ENCODE measurements at regions not wholly inside any gene's neighbourhood (a gene's known extent, or its start where the extent isn't known, plus 50 kb on each side); places are given as distances from the start of the nearest gene placed in this dataset.

DNA sequence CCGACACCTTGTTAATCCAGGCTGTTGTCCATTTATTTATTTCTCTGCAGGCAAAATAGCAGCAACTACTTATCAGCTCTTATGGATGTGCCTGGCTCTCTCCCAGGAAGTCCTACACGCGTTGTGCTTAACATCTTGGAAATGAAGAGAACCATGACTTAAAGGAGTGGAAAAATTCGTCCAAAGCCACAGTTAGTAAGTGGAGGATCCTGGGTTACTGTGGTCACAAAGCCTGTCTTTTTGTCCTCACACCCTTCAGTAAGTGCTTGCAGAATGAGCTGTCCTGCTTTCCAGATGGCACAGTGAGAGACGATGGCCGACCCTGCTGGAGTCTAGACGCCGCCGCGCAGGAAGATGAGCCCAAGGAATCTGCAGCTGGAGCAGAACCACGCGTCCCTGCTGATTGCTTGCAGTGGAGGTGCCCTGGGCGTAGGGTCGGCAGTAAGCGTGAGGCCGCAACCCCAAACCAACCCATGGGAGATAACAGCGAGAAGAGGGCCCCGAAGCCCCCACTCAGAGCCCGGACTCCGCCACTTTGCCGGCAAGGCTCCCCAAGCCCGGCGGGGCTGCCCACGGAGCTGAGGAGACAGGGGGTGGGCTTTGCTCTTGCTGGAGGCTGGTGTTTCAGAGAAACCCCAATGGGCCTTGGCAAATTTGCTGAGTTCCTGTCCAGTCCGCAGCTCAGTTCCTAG, 178.6 kb downstream of the CXCL12 start:
- TF ChIP-seq, protein P1, sequence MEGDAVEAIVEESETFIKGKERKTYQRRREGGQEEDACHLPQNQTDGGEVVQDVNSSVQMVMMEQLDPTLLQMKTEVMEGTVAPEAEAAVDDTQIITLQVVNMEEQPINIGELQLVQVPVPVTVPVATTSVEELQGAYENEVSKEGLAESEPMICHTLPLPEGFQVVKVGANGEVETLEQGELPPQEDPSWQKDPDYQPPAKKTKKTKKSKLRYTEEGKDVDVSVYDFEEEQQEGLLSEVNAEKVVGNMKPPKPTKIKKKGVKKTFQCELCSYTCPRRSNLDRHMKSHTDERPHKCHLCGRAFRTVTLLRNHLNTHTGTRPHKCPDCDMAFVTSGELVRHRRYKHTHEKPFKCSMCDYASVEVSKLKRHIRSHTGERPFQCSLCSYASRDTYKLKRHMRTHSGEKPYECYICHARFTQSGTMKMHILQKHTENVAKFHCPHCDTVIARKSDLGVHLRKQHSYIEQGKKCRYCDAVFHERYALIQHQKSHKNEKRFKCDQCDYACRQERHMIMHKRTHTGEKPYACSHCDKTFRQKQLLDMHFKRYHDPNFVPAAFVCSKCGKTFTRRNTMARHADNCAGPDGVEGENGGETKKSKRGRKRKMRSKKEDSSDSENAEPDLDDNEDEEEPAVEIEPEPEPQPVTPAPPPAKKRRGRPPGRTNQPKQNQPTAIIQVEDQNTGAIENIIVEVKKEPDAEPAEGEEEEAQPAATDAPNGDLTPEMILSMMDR (conservative IDR thresholded peaks at IDR 0.05), result no peak
- TF ChIP-seq EZH2 (IDR thresholded peaks at IDR 0.05; ENCODE audit: low read depth), result no peak
- no peaks in the 10 kb centered on the region for H3K79me2 ChIP-seq (ENCODE audit: low read depth)
- BruUV-seq (replicated peaks), result no TSS peak
- no peak overlapping the region for H2AFZ ChIP-seq
- intact Hi-C loops (cut with micrococcal nuclease; ENCODE audit: unreplicated experiment), result no loop called here
- H3K9me3 ChIP-seq (ENCODE audit: insufficient read depth, low read depth), result no peaks in the 10 kb centered on the region
- H3K36me3 ChIP-seq (ENCODE audit: low read depth), result no peaks in the 10 kb centered on the region
- ChIA-PET POLR2A (ENCODE audit: unreplicated experiment) (no interaction called here), CTCF (no interaction called here)
- no peak overlapping the region for H3K4me3 ChIP-seq
- no peak overlapping the region for H3K4me2 ChIP-seq
- no peaks in the 10 kb centered on the region for H3K4me1 ChIP-seq (replicated peaks; ENCODE audit: insufficient read depth)
- H3K27ac ChIP-seq, result no peak overlapping the region
- H3F3A ChIP-seq (ENCODE audit: insufficient read depth, low read depth), result no peaks in the 10 kb centered on the region
- H3K9me2 ChIP-seq (ENCODE audit: insufficient read depth), result no peaks in the 10 kb centered on the region
- no peak for DNase-seq
- peaks cover 37% of the 10 kb centered on the region for H3K27me3 ChIP-seq (ENCODE audit: insufficient read depth, low read depth)
- H4K20me1 ChIP-seq (ENCODE audit: insufficient read depth), result no peaks in the 10 kb centered on the region

DNA sequence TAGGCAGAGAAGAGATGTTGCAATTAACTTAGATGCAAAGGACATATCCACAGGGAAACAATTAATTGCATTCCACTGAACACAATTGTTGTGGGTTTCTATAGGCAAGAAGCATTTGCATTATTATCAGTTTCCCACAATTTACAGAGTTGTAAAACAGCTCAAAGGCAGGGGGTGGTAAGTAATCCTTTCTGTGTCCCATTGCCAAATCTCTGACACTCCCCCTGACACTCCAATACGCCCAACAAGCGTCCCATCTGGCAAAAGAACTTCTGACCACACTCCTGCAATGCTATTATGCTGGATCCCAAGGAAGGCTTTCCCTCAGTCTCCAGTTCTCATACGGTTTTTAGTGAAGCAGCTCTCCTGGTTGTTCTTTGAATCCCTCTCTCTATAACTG, 179.8 kb downstream of the CXCL12 start:
- POLR2A ChIA-PET (ENCODE audit: unreplicated experiment), result no interaction called here
- no peak overlapping the region for H3K27ac ChIP-seq
- no TSS peak for BruUV-seq (replicated peaks)

DNA sequence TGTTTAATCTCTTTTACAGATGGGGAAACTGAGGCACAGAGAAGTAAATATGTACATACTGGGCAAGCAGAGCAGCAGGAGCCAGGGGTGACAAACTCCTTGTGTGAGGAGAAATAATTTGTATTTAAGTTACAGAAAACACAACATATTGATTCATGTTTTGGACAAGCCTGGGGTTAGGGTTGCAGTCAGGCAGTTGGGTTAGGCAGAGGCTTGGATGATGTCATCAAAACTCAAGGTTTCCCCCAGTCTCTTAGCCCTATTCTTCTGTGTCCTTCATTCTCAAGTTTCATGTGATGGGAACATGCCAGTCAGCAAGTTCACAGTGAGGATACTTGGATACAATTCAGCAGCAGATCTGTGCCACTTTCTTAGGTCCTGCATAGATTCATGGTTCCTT, 181.4 kb downstream of the CXCL12 start:
- intact Hi-C loops (cut with micrococcal nuclease; ENCODE audit: unreplicated experiment), result no loop called here
- Histone ChIP-seq H3K9me3 (ENCODE audit: insufficient read depth, low read depth) (no peaks in the 10 kb centered on the region), H3F3A (ENCODE audit: insufficient read depth, low read depth) (no peaks in the 10 kb centered on the region), H3K9me2 (ENCODE audit: insufficient read depth) (no peaks in the 10 kb centered on the region), H3K36me3 (ENCODE audit: low read depth) (no peaks in the 10 kb centered on the region), H3K4me2 (no peak overlapping the region), H2AFZ (no peak overlapping the region), H3K27me3 (ENCODE audit: insufficient read depth, low read depth) (peaks cover 37% of the 10 kb centered on the region), H3K4me3 (no peak overlapping the region), H3K79me2 (ENCODE audit: low read depth) (no peaks in the 10 kb centered on the region), H3K27ac (no peak overlapping the region), H3K4me1 (replicated peaks; ENCODE audit: insufficient read depth) (no peaks in the 10 kb centered on the region), H4K20me1 (ENCODE audit: insufficient read depth) (no peaks in the 10 kb centered on the region)
- ChIA-PET CTCF (no interaction called here), POLR2A (ENCODE audit: unreplicated experiment) (no interaction called here)
- no peak for TF ChIP-seq EZH2 (IDR thresholded peaks at IDR 0.05; ENCODE audit: low read depth)
- TF ChIP-seq, protein P1 (conservative IDR thresholded peaks at IDR 0.05), result no peak
- no TSS peak for BruUV-seq (replicated peaks)
- DNase-seq, result no peak

More for the DNA sequence above, 179.8 kb downstream of the CXCL12 start:
- CTCF ChIA-PET, result no interaction called here
- DNase-seq, result no peak
- Histone ChIP-seq H3K9me3 (ENCODE audit: insufficient read depth, low read depth) (no peaks in the 10 kb centered on the region), H3K4me1 (replicated peaks; ENCODE audit: insufficient read depth) (no peaks in the 10 kb centered on the region), H3K4me3 (no peak overlapping the region), H3K27me3 (ENCODE audit: insufficient read depth, low read depth) (peaks cover 33% of the 10 kb centered on the region), H2AFZ (no peak overlapping the region), H3K4me2 (no peak overlapping the region), H3F3A (ENCODE audit: insufficient read depth, low read depth) (no peaks in the 10 kb centered on the region), H4K20me1 (ENCODE audit: insufficient read depth) (no peaks in the 10 kb centered on the region), H3K36me3 (ENCODE audit: low read depth) (no peaks in the 10 kb centered on the region), H3K9me2 (ENCODE audit: insufficient read depth) (no peaks in the 10 kb centered on the region), H3K79me2 (ENCODE audit: low read depth) (no peaks in the 10 kb centered on the region)
- no peak for TF ChIP-seq EZH2 (IDR thresholded peaks at IDR 0.05; ENCODE audit: low read depth)
- TF ChIP-seq, protein P1 (conservative IDR thresholded peaks at IDR 0.05), result no peak
- intact Hi-C loops (cut with micrococcal nuclease; ENCODE audit: unreplicated experiment), result no loop called here

Measured in PC-9 (cell line).